Upper lobe of left lung (tissue), 6 donors: ENCODE measurements at regions not wholly inside any gene's neighbourhood (a gene's known extent, or its start where the extent isn't known, plus 50 kb on each side); places are given as distances from the start of the nearest gene placed in this dataset.

Experiments
- ATAC-seq, 2 donors: fragments of 200-7000 bp; cut with Tn5 transposase; one replicate each; pipeline ENCODE4 v1.9.1; 2022; ENCODE audit warnings: mild to moderate bottlenecking in 2 of 2, moderate library complexity in 2 of 2; ENCODE audit not compliant: low FRiP score in 2 of 2
- DNase-seq, 2 donors: peaks; one replicate each; pipeline ENCODE4 v3.0.0-alpha.2; 2019 to 2020
- H3K27ac ChIP-seq, 4 donors: fragments of 200-600 bp; sonication (generic); one replicate each; pipeline ENCODE4 v1.5.1; 2016 to 2019
- H3K27me3 ChIP-seq, 4 donors: fragments of 200-600 bp; sonication (generic); one replicate each; pipeline ENCODE4 v1.5.1; 2017 to 2019
- H3K36me3 ChIP-seq, 4 donors: fragments of 200-600 bp; sonication (generic); one replicate each; pipeline ENCODE4 v1.5.1; 2016 to 2019
- H3K4me1 ChIP-seq, 4 donors: fragments of 200-600 bp; sonication (generic); one replicate each; pipeline ENCODE4 v1.5.1; 2018 to 2019
- H3K4me3 ChIP-seq, 4 donors: fragments of 200-600 bp; sonication (generic); one replicate each; pipeline ENCODE4 v1.5.1; 2017 to 2019; ENCODE audit warnings: mild to moderate bottlenecking in 2 of 4, moderate library complexity in 1 of 4
- H3K9me3 ChIP-seq, 4 donors: fragments of 200-600 bp; sonication (generic); one replicate each; pipeline ENCODE4 v1.5.1; 2018 to 2019
- EP300 ChIP-seq, 4 donors: sonication (generic); formaldehyde crosslinking; IDR thresholded peaks; one replicate each; pipeline ENCODE4 v1.5.1; 2017; ENCODE audit warnings: antibody characterized with exemption in 4 of 4, control low read depth in 2 of 4
- POLR2A ChIP-seq, 4 donors: fragments of 450-650 bp; IDR thresholded peaks; one replicate each; pipeline ENCODE4 v1.5.1; 2016 to 2017; ENCODE audit warnings: antibody characterized with exemption in 4 of 4, mild to moderate bottlenecking in 2 of 4
- POLR2AphosphoS5 ChIP-seq, 2 donors: sonication (generic); formaldehyde crosslinking; IDR thresholded peaks; one replicate each; pipeline ENCODE4 v1.5.1; 2017; ENCODE audit warnings: antibody characterized with exemption in 2 of 2
- WGBS, 2 donors: methylation state at CpG; one replicate each; pipeline ENCODE4 v1.1.5; 2017 to 2018; 5-methylcytosine and 5-hydroxymethylcytosine counted together
- TF ChIP-seq, protein P1 (sequence below), 6 experiments: fragments of 450-650 bp in 4 of 6; fragments of 200-600 bp in 2 of 6; sonication (generic) in 2 of 6; IDR thresholded peaks; one replicate each; pipeline ENCODE4 v1.5.1; 2016 to 2019; ENCODE audit warnings: antibody characterized with exemption in 6 of 6
- donor health status: DM: no; HTN: no; CAD: no; lungs with moderate emphysema.
- donor health status: DM: no; HTN: yes; CAD: no; lungs with severe emphysema.

DNA sequence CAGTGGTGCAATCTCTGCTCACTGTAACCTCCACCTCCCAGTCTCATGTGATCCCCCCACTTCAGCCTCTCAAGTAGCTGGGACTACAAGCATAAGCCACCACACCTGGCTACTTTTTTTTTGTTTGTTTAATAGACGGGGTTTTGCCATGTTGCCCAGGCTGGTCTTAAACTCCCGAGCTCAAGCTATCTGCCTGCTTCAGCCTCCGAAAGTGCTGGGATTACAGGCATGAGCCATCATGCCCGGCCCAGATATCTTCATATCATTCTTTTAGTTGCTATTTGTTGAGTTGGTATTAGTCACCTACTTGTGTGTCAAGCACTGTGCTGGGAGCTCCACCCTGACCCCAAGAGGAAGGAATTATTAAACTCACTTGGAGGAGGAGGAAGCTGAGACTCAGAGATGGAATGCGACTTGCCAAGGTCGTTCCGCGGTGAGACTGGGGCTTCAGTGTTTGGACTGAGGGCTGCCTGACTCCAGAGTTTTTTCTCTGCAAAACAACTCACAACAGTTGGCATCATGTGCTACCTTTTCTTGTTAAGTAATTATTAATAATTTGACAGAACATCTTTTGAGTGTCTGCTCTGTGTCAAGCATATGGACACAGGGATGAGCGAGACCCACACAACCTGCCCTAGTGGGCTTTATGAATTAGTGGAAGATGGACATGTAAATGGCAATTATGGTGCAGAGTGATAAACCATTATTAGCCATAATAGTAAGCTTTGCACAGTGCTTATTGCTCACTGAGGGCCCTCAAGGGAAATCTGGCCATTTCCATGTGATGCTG is 132.0 kb downstream of the FOXD2 start:
- Histone ChIP-seq H3K27me3 (no peaks in the 10 kb centered on the region), H3K4me3 (no peak overlapping the region), H3K27ac (peak overlapping the region; percentile 49 to 77 (median 58)), H3K4me1 (peaks cover 18 to 25% (median 22%) of the 10 kb centered on the region in 4 donors), H3K9me3 (no peaks in the 10 kb centered on the region), H3K36me3 (no peaks in the 10 kb centered on the region)
- 30 to 43% methylated on average over 9 of the region's 9 CpGs for whole genome bisulfite sequencing, 2 donors
- DNase-seq: peak in 1 of 2 donors; percentile 76
- peak; percentile 87 to 89 for ATAC-seq
- TF ChIP-seq POLR2AphosphoS5 (IDR thresholded peaks at IDR 0.05): peak in 1 of 2 donors; percentile 39
- TF ChIP-seq EP300 (IDR thresholded peaks at IDR 0.05): no peak
- TF ChIP-seq POLR2A (IDR thresholded peaks at IDR 0.05): no peak
- TF ChIP-seq, protein P1, sequence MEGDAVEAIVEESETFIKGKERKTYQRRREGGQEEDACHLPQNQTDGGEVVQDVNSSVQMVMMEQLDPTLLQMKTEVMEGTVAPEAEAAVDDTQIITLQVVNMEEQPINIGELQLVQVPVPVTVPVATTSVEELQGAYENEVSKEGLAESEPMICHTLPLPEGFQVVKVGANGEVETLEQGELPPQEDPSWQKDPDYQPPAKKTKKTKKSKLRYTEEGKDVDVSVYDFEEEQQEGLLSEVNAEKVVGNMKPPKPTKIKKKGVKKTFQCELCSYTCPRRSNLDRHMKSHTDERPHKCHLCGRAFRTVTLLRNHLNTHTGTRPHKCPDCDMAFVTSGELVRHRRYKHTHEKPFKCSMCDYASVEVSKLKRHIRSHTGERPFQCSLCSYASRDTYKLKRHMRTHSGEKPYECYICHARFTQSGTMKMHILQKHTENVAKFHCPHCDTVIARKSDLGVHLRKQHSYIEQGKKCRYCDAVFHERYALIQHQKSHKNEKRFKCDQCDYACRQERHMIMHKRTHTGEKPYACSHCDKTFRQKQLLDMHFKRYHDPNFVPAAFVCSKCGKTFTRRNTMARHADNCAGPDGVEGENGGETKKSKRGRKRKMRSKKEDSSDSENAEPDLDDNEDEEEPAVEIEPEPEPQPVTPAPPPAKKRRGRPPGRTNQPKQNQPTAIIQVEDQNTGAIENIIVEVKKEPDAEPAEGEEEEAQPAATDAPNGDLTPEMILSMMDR (IDR thresholded peaks at IDR 0.05): peak in 5 of 6 experiments; percentile 37 to 64 (median 49)

DNA sequence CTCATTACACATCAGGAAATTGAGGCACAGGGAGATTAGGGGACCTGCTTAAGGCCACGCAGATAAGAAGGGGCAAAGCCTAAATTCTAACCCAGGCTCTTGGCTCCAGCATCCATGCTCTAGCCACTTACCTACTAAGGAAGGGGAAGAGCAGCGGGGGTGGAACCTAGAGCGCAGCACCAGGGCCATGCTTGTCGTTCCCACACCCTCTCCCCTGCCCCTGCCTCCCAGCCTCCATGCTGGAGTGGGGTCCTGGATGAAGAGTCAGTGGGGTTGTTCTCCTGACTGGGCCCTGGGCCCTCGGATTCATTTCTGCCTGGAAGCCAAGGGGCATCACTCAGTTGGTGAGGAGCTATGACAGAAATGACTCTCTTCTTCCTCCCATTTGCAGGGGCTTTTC is 133.3 kb downstream of the FOXD2 start:
- ATAC-seq: no peak
- 92 to 95% methylated on average over 5 of the region's 5 CpGs for WGBS, 2 donors
- TF ChIP-seq, protein P1 (IDR thresholded peaks at IDR 0.05): no peak
- no peak for TF ChIP-seq EP300 (IDR thresholded peaks at IDR 0.05)
- TF ChIP-seq POLR2AphosphoS5 (IDR thresholded peaks at IDR 0.05): no peak
- TF ChIP-seq POLR2A (IDR thresholded peaks at IDR 0.05): no peak
- Histone ChIP-seq H3K36me3 (no peaks in the 10 kb centered on the region), H3K9me3 (no peaks in the 10 kb centered on the region), H3K27me3 (no peaks in the 10 kb centered on the region), H3K27ac (no peak overlapping the region), H3K4me3 (no peak overlapping the region), H3K4me1 (peaks cover 18 to 25% (median 22%) of the 10 kb centered on the region in 4 donors)
- DNase-seq: no peak

DNA sequence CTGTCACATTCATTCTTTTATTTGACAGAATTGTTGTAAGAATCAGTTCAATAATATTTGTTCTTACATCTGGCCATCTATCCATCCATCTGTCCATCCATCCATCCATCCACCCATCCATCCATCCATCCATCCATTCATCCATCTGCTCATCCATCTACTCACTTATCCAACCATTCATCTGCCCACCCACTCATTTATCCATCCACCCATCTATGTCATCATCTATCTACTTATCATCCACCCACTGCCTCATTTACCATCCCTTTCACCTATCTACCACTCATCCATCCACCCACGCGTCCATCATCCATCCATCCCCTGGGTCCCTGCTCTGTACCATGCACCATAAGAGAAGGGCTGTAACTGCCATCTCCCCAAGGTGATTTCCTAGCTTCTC is 134.1 kb downstream of the FOXD2 start:
- Histone ChIP-seq H3K27me3 (no peaks in the 10 kb centered on the region), H3K9me3 (no peaks in the 10 kb centered on the region), H3K4me3 (no peak overlapping the region), H3K36me3 (no peaks in the 10 kb centered on the region), H3K27ac (no peak overlapping the region), H3K4me1 (peaks cover 18 to 25% (median 22%) of the 10 kb centered on the region in 4 donors)
- DNase-seq (no peak), ATAC-seq (no peak)
- TF ChIP-seq POLR2AphosphoS5 (IDR thresholded peaks at IDR 0.05) (no peak), EP300 (IDR thresholded peaks at IDR 0.05) (no peak)
- WGBS, 2 donors: 93 to 100% methylated on average over 2 of the region's 2 CpGs

DNA sequence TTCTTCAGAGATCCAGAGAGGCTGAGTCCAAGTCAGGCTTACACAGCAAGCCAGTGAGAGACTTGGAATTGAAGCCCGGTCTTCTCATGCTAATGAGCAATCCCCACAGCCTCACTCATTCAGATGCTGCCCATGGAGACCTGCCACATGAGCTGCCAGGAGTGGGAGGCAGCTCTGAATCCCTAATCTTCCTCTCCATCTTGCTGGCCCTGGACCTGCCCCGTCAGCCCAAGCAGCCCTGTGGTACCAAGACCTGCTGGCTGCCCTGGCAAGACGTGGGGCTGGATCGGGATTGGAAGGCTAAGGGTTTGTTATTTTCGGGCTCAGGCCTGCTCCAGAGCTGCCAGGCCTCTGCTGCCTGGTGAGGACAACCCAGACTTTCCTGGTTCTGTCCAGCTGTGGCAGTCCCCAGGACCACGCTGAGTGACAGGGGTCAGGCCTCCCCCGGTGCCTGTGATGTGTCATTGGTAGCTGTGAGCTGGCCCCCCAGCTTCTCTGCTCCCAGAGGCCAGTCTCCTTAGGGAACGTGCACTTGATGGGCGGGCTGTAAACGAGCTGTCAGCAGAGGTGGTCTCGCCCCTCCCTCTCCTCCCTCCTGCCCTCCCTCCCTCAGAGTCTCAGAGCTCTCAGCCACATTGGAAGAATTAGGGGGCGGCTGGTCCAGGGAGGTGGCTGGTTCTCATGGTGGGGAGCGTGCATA is 135.0 kb downstream of the FOXD2 start:
- no peaks in the 10 kb centered on the region for H3K9me3 ChIP-seq
- H3K27ac ChIP-seq: no peak overlapping the region
- no peaks in the 10 kb centered on the region for H3K27me3 ChIP-seq
- ATAC-seq (no peak), DNase-seq (no peak)
- no peaks in the 10 kb centered on the region for H3K36me3 ChIP-seq
- peaks cover 18 to 30% (median 24%) of the 10 kb centered on the region in 4 donors for H3K4me1 ChIP-seq
- no peak for TF ChIP-seq EP300 (IDR thresholded peaks at IDR 0.05)
- no peak for TF ChIP-seq POLR2A (IDR thresholded peaks at IDR 0.05)
- TF ChIP-seq POLR2AphosphoS5 (IDR thresholded peaks at IDR 0.05): no peak
- TF ChIP-seq, protein P1 (IDR thresholded peaks at IDR 0.05): no peak
- no peak overlapping the region for H3K4me3 ChIP-seq
- whole genome bisulfite sequencing, 2 donors: 88 to 96% methylated on average over 3 to 12 of the region's 13 CpGs

DNA sequence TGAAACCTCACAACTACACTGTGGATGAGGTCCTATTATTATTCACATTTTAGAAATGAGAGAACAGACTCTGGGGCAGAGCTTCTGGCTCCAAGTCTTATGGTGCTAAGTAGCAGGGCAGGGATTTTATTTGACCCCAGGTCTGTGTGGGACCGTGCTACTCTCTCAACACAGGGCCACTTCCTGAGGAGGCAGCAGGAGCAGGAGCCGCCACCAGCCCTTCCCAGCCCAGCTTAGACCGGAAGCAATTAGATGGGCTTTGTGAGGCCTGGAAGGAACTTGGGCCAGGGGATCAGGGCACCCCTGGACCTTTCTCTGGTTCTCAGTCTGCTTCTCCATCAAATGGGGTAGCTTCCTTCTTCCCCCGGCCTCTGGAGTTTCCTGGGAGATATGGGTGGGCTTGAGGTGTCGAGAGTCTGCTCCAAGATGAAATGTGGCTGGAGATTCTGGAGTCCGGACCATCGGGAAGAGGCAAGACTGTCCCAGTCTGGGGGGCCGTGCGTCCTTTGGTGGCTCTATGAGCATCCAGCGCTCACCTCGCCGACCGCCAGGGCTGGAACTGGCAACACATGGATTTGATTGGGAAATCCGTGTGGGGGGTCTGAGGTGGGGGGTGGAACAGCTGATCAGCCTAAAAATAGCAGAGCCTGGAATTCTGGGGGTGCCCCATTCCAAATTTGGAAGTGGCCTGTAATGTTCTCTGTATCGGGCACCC is 136.8 kb downstream of the FOXD2 start:
- ATAC-seq (no peak), DNase-seq (no peak)
- Histone ChIP-seq H3K4me1 (peaks cover 19 to 28% (median 22%) of the 10 kb centered on the region in 4 donors), H3K27ac (no peak overlapping the region), H3K27me3 (no peaks in the 10 kb centered on the region), H3K9me3 (no peaks in the 10 kb centered on the region), H3K4me3 (no peak overlapping the region), H3K36me3 (no peaks in the 10 kb centered on the region)
- TF ChIP-seq, protein P1 (IDR thresholded peaks at IDR 0.05): no peak
- TF ChIP-seq EP300 (IDR thresholded peaks at IDR 0.05) (no peak), POLR2AphosphoS5 (IDR thresholded peaks at IDR 0.05) (no peak), POLR2A (IDR thresholded peaks at IDR 0.05) (no peak)
- 86% methylated on average over 14 to 15 of the region's 15 CpGs for WGBS, 2 donors
